ENCODE measurements at regions not wholly inside any gene's neighbourhood (a gene's known extent, or its start where the extent isn't known, plus 50 kb on each side); places are given as distances from the start of the nearest gene placed in this dataset.

DNA sequence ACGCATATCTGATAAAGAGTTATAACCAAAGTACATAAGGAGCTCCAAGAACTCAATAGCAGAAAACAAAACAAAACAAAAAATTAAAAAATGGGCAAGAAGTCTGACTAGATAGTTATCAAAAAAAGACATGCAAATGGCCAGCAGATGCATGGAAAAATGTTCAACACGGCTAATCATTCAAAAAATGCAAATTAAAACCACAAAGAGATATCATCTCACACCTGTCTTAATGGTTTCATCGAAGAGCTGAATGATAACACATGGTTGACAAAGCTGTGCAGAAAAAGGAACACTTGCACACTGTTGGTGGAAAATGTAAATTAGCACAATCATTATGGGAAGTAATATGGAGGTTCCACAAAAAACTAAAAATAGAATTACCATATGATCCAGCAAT, 751.3 kb upstream of the POU3F3 start:
- TF ChIP-seq MAX (IDR thresholded peaks at IDR 0.05): no peak
- no peak for TF ChIP-seq EP300 (IDR thresholded peaks at IDR 0.05; ENCODE audit: borderline replicate concordance)
- no peak for TF ChIP-seq EGR1 (IDR thresholded peaks at IDR 0.05)
- TF ChIP-seq, protein P1, sequence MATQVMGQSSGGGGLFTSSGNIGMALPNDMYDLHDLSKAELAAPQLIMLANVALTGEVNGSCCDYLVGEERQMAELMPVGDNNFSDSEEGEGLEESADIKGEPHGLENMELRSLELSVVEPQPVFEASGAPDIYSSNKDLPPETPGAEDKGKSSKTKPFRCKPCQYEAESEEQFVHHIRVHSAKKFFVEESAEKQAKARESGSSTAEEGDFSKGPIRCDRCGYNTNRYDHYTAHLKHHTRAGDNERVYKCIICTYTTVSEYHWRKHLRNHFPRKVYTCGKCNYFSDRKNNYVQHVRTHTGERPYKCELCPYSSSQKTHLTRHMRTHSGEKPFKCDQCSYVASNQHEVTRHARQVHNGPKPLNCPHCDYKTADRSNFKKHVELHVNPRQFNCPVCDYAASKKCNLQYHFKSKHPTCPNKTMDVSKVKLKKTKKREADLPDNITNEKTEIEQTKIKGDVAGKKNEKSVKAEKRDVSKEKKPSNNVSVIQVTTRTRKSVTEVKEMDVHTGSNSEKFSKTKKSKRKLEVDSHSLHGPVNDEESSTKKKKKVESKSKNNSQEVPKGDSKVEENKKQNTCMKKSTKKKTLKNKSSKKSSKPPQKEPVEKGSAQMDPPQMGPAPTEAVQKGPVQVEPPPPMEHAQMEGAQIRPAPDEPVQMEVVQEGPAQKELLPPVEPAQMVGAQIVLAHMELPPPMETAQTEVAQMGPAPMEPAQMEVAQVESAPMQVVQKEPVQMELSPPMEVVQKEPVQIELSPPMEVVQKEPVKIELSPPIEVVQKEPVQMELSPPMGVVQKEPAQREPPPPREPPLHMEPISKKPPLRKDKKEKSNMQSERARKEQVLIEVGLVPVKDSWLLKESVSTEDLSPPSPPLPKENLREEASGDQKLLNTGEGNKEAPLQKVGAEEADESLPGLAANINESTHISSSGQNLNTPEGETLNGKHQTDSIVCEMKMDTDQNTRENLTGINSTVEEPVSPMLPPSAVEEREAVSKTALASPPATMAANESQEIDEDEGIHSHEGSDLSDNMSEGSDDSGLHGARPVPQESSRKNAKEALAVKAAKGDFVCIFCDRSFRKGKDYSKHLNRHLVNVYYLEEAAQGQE (IDR thresholded peaks at IDR 0.05; ENCODE audit: low read depth): no peak
- TF ChIP-seq NFIC (IDR thresholded peaks at IDR 0.05): no peak
